ENCODE measurements at regions not wholly inside any gene's neighbourhood (a gene's known extent, or its start where the extent isn't known, plus 50 kb on each side); places are given as distances from the start of the nearest gene placed in this dataset.

- no peak overlapping the region for H3K4me3 ChIP-seq
- H3K27me3 ChIP-seq = no peaks in the 10 kb centered on the region
- peaks cover 2 to 5% of the 10 kb centered on the region in 2 donors for H3K4me1 ChIP-seq (replicated peaks in 1 of 2)
- intact Hi-C loops (cut with DNase I) = no loop called here
- no peak for TF ChIP-seq POLR2A (IDR thresholded peaks at IDR 0.05)
- TF ChIP-seq CTCF (IDR thresholded peaks at IDR 0.05) = no peak
- H3K36me3 ChIP-seq (replicated peaks in 1 of 2) = no peaks in the 10 kb centered on the region
- H3K9me3 ChIP-seq (replicated peaks in 1 of 3) = no peaks in the 10 kb centered on the region
- no peak for DNase-seq
- 92 to 97% (median 96%) methylated on average over 1 to 2 of the region's 2 CpGs for WGBS, 4 donors
- no peak overlapping the region for H3K27ac ChIP-seq
These were observed 96.9 kb upstream of the ZNF438 start for GRCh38 chr10:31128536-31128935.

DNA sequence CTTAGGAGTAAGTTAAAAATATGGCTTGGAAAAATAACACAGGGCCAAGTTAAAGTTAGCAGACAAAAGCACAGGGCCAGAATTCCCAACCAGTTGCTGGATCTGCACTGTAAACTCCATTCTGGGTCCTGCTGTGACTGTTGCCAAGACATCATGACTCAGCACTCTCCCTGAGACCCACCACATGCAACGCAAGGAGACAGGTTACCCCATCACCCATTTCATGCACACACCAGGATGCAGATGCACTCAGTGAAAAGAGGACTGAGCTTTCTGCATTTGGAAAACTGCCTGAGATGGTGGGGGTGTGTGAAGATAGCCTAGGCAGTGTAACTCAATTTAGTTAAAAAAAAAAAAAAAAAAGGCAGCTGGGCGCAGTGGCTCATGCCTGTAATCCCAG is 97.6 kb upstream of the ZNF438 start:
- Histone ChIP-seq H3K27me3 (no peaks in the 10 kb centered on the region), H3K27ac (peak overlapping the region in 1 of 5 donors; percentile 22), H3K9me3 (replicated peaks in 1 of 3) (no peaks in the 10 kb centered on the region), H3K4me3 (no peak overlapping the region), H3K36me3 (replicated peaks in 1 of 2) (no peaks in the 10 kb centered on the region), H3K4me1 (replicated peaks in 1 of 2) (peaks cover 9% of the 10 kb centered on the region in 2 donors)
- TF ChIP-seq POLR2A (IDR thresholded peaks at IDR 0.05) (no peak), CTCF (IDR thresholded peaks at IDR 0.05) (no peak)
- peak in 4 of 7 donors; percentile 14 to 60 (median 24) for DNase-seq
- WGBS, 4 donors = 38 to 60% (median 40%) methylated on average over 1 to 2 of the region's 2 CpGs
- intact Hi-C loops (cut with DNase I) = no loop called here

DNA sequence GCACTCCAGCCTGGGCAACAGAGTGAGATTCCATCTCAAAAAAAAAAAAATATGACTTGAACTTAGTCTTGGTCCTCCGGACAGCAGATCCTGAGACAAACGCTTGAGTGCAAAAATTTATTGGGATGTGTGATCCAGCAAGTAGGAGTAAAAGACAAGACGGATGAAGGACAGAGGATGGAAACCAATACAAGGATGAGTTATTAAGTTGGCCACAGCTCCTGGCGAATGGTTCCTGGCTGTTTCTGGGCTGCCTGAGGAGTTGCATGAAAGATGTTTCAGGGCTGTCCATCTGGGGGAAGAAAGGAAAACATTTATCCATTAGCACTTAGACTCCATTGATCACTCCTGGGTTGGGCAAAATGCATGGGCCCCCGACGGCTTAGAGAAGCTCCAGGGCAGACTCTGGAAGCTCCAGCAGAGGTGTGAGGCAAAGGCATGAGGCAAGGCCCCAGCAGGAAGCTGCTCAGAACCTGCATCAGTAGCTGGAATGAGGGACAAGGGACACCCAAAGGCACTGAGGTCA is 98.3 kb upstream of the ZNF438 start:
- no peak for TF ChIP-seq POLR2A (IDR thresholded peaks at IDR 0.05)
- TF ChIP-seq CTCF (IDR thresholded peaks at IDR 0.05) = no peak
- Histone ChIP-seq H3K9me3 (replicated peaks in 1 of 3) (no peaks in the 10 kb centered on the region), H3K27ac (no peak overlapping the region), H3K36me3 (replicated peaks in 1 of 2) (no peaks in the 10 kb centered on the region), H3K4me1 (replicated peaks in 1 of 2) (peaks cover 9% of the 10 kb centered on the region in 2 donors), H3K27me3 (no peaks in the 10 kb centered on the region), H3K4me3 (no peak overlapping the region)
- intact Hi-C loops (cut with DNase I) = no loop called here
- no peak for DNase-seq
- 75 to 81% (median 79%) methylated on average over 6 of the region's 6 CpGs for whole genome bisulfite sequencing, 4 donors

GRCh38 chr10:31130406-31130805 is 98.7 kb upstream of the ZNF438 start:
- no peak for DNase-seq
- Histone ChIP-seq H3K27me3 (no peaks in the 10 kb centered on the region), H3K9me3 (replicated peaks in 1 of 3) (no peaks in the 10 kb centered on the region), H3K36me3 (replicated peaks in 1 of 2) (no peaks in the 10 kb centered on the region), H3K27ac (no peak overlapping the region), H3K4me1 (replicated peaks in 1 of 2) (peaks cover 9% of the 10 kb centered on the region in 2 donors), H3K4me3 (no peak overlapping the region)
- intact Hi-C loops (cut with DNase I) = no loop called here
- WGBS, 4 donors = 71 to 86% (median 82%) methylated on average over 1 of the region's 1 CpG
- no peak for TF ChIP-seq POLR2A (IDR thresholded peaks at IDR 0.05)
- no peak for TF ChIP-seq CTCF (IDR thresholded peaks at IDR 0.05)

Data from adrenal gland (tissue), 9 donors.